ENCODE measurements at regions not wholly inside any gene's neighbourhood (a gene's known extent, or its start where the extent isn't known, plus 50 kb on each side); places are given as distances from the start of the nearest gene placed in this dataset.

GRCh38 chr10:28733245-28733644 is 55.9 kb downstream of the BAMBI start:
- no peak for DNase-seq (ENCODE audit: extremely low spot score)

DNA sequence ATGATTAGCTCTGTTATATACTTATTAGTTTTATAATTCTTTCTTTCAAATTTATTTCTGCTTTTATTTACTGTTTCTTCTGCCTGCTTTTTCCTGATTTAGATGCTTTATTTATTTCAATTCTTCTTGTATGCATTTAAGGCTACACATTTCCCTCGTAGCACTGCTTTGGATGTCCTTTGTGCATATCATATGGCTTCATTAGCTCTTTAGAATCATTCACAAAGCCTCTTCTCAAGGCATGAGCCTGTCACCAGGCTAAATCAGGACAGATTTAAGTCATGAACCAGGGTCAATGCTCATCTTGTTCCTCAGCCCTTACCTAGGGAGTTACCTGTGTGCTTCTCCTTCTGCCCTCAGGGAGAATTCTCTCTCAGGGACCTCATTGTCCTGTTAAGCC is 56.3 kb downstream of the BAMBI start:
- H3K9me3 ChIP-seq, result peaks cover 0 to 11% (median 6%) of the 10 kb centered on the region in 4 donors
- H3K36me3 ChIP-seq, result no peaks in the 10 kb centered on the region
- no peak for DNase-seq (ENCODE audit: extremely low spot score)
- no peaks in the 10 kb centered on the region for H3K27me3 ChIP-seq
- no peak for TF ChIP-seq EP300 (IDR thresholded peaks at IDR 0.05)
- TF ChIP-seq POLR2A (IDR thresholded peaks at IDR 0.05; ENCODE audit: low read depth), result no peak
- TF ChIP-seq CTCF (IDR thresholded peaks at IDR 0.05), result no peak
- no peak for TF ChIP-seq POLR2AphosphoS5 (IDR thresholded peaks at IDR 0.05)
- H3K4me3 ChIP-seq, result no peak overlapping the region
- H3K27ac ChIP-seq (replicated peaks in 1 of 4), result no peak overlapping the region
- intact Hi-C loops (cut with DNase I), result no loop called here
- H3K4me1 ChIP-seq, result peaks cover 0 to 6% (median 0%) of the 10 kb centered on the region in 4 donors
- 92% methylated on average over 1 of the region's 1 CpG for WGBS

More at GRCh38 chr10:28733245-28733644, 55.9 kb downstream of the BAMBI start:
- H3K4me1 ChIP-seq, result peaks cover 0 to 6% (median 0%) of the 10 kb centered on the region in 4 donors
- intact Hi-C loops (cut with DNase I), result no loop called here
- H3K36me3 ChIP-seq, result no peaks in the 10 kb centered on the region
- no peaks in the 10 kb centered on the region for H3K27me3 ChIP-seq
- no peak overlapping the region for H3K4me3 ChIP-seq
- peaks cover 0 to 11% (median 6%) of the 10 kb centered on the region in 4 donors for H3K9me3 ChIP-seq
- no peak overlapping the region for H3K27ac ChIP-seq (replicated peaks in 1 of 4)
- TF ChIP-seq CTCF (IDR thresholded peaks at IDR 0.05) (no peak), POLR2AphosphoS5 (IDR thresholded peaks at IDR 0.05) (no peak), POLR2A (IDR thresholded peaks at IDR 0.05; ENCODE audit: low read depth) (no peak)

- Histone ChIP-seq H3K36me3 (no peaks in the 10 kb centered on the region), H3K27ac (replicated peaks in 1 of 4) (no peak overlapping the region), H3K4me3 (no peak overlapping the region), H3K9me3 (peaks cover 0 to 11% (median 6%) of the 10 kb centered on the region in 4 donors), H3K27me3 (no peaks in the 10 kb centered on the region), H3K4me1 (peaks cover 0 to 6% (median 0%) of the 10 kb centered on the region in 4 donors)
- TF ChIP-seq EP300 (IDR thresholded peaks at IDR 0.05) (no peak), POLR2AphosphoS5 (IDR thresholded peaks at IDR 0.05) (peak in 1 of 2 donors; percentile 11)
- intact Hi-C loops (cut with DNase I), result no loop called here
- DNase-seq (ENCODE audit: extremely low spot score), result no peak
- 75% methylated on average over 4 of the region's 4 CpGs for WGBS
Measured at GRCh38 chr10:28734938-28735759, 57.8 kb downstream of the BAMBI start.

DNA sequence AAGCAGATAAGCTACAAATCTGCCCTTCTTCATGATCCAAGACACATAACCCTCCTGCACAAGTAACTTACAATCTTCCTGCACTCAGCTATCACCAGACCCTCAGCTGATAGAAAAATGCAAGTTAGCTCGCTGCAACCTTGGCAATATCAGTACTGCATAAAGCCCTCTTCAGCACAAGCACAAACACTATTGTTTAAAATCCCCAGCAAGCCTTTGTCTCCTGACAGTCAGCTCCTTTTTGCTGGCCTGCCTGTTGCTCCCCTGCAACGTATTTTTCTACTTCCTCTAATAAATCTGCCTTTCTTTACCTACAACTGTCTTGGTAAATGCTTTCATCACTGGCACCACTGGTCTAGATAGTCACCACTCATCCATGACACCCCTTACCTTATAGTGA is 59.8 kb downstream of the BAMBI start:
- no peaks in the 10 kb centered on the region for H3K36me3 ChIP-seq
- H3K9me3 ChIP-seq, result peaks cover 0 to 11% (median 6%) of the 10 kb centered on the region in 4 donors
- no peak for DNase-seq (ENCODE audit: extremely low spot score)
- H3K27ac ChIP-seq (replicated peaks in 1 of 4), result no peak overlapping the region
- intact Hi-C loops (cut with DNase I), result no loop called here
- H3K27me3 ChIP-seq, result peaks cover 0 to 6% (median 0%) of the 10 kb centered on the region in 4 donors
- WGBS, result 72% methylated on average over 2 of the region's 2 CpGs
- TF ChIP-seq POLR2A (IDR thresholded peaks at IDR 0.05; ENCODE audit: low read depth), result no peak
- no peak for TF ChIP-seq POLR2AphosphoS5 (IDR thresholded peaks at IDR 0.05)
- no peak for TF ChIP-seq EP300 (IDR thresholded peaks at IDR 0.05)
- peaks cover 0 to 6% (median 0%) of the 10 kb centered on the region in 4 donors for H3K4me1 ChIP-seq
- no peak overlapping the region for H3K4me3 ChIP-seq

- no peak for DNase-seq (ENCODE audit: extremely low spot score)
- H3K4me1 ChIP-seq, result peaks cover 0 to 6% (median 0%) of the 10 kb centered on the region in 4 donors
- H3K4me3 ChIP-seq, result no peak overlapping the region
- TF ChIP-seq POLR2AphosphoS5 (IDR thresholded peaks at IDR 0.05) (no peak), CTCF (IDR thresholded peaks at IDR 0.05) (no peak), EP300 (IDR thresholded peaks at IDR 0.05) (no peak), POLR2A (IDR thresholded peaks at IDR 0.05; ENCODE audit: low read depth) (no peak)
- no peak overlapping the region for H3K27ac ChIP-seq (replicated peaks in 1 of 4)
- H3K27me3 ChIP-seq, result peaks cover 0 to 10% (median 0%) of the 10 kb centered on the region in 4 donors
- intact Hi-C loops (cut with DNase I), result no loop called here
- WGBS, result 100% methylated on average over 1 of the region's 1 CpG
- H3K9me3 ChIP-seq, result peaks cover 0 to 11% (median 6%) of the 10 kb centered on the region in 4 donors
- no peaks in the 10 kb centered on the region for H3K36me3 ChIP-seq
Measured at GRCh38 chr10:28738200-28738599, 60.9 kb downstream of the BAMBI start.
